ENCODE measurements at regions not wholly inside any gene's neighbourhood (a gene's known extent, or its start where the extent isn't known, plus 50 kb on each side); places are given as distances from the start of the nearest gene placed in this dataset.

DNA sequence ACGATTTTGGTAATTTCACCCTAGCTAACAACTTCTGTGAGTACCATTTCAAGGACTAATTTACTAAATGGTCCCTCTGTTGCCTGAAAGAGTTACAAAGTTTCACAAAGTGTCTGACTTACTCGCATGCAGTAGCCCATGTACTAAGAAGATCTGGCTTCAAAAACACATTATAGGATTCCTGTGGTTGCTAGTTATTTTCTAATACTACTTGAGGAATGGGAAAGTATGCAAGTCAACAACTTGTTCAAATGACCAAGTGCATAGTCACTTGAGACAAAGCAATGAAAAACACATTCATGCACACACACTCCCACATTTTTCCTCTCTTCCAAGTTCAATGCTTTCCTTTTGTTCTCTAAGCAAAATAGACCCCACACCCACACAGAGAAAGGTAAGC is 219.7 kb upstream of the TMPO start:
- Histone ChIP-seq H3K27me3 (replicated peaks in 2 of 5; ENCODE audit: control insufficient read depth in 4 of 5, insufficient read depth in 5 of 5, low read length in 4 of 5) (peaks cover 0 to 8% (median 2%) of the 10 kb centered on the region in 5 experiments), H3K27ac (ENCODE audit: insufficient read depth in 1 of 2, low read depth in 1 of 2, low read length in 2 of 2, poor library complexity in 1 of 2, severe bottlenecking in 2 of 2) (no peak overlapping the region), H3K4me3 (ENCODE audit: control insufficient read depth in 1 of 7, extremely low read depth in 1 of 7, insufficient read depth in 4 of 7, low read depth in 2 of 7, low read length in 6 of 7) (no peak overlapping the region), H3K4me1 (ENCODE audit: control extremely low read depth in 1 of 4, control insufficient read depth in 4 of 4, insufficient read depth in 4 of 4, low read length in 3 of 4) (no peaks in the 10 kb centered on the region), H3K9me3 (ENCODE audit: control extremely low read depth in 1 of 5, control insufficient read depth in 4 of 5, insufficient read depth in 2 of 5, low read depth in 1 of 5, low read length in 4 of 5) (no peaks in the 10 kb centered on the region), H3K36me3 (ENCODE audit: control insufficient read depth in 4 of 4, insufficient read depth in 4 of 4, low read length in 3 of 4) (no peaks in the 10 kb centered on the region)
- 100% methylated on average over 1 of the region's 2 CpGs for WGBS (ENCODE audit: insufficient coverage)
- ChIA-PET CTCF (no interaction called here), POLR2A (no interaction called here)
- no peak for DNase-seq

DNA sequence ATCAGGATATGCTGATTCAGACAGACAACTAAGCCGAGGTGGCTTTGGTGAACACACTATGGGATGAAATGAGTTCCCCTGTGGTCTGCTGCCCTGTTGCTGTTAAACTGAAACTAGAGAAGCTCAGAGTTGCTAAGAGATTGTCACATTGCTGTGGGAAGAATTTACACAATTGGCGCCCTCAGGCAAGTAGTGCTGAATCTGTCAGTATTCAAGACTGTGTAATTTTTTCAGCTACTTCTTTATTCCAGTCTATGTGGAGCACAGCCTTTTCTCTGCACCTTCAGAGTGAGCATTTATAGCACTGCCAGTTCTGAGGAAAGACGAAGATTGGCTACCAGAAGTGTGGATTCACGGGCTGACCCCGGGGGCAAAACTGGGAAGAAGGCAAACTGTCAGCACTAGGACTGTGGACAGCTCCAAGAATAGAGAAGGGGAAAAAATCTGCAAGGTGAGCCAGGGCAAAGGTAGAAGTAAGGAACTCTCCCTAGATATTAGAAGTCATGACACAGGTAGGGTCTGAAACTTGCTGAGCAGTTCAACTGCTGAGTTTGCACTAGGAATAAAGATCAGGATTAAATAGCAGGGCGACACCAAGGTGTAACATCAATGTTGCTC is 218.8 kb upstream of the TMPO start:
- H3K27me3 ChIP-seq (replicated peaks in 2 of 5; ENCODE audit: control insufficient read depth in 4 of 5, insufficient read depth in 5 of 5, low read length in 4 of 5): peaks cover 0 to 8% (median 2%) of the 10 kb centered on the region in 5 experiments
- H3K27ac ChIP-seq (ENCODE audit: insufficient read depth in 1 of 2, low read depth in 1 of 2, low read length in 2 of 2, poor library complexity in 1 of 2, severe bottlenecking in 2 of 2): no peak overlapping the region
- DNase-seq: no peak
- WGBS (ENCODE audit: insufficient coverage): 56% methylated on average over 5 of the region's 6 CpGs
- ChIA-PET POLR2A (no interaction called here), CTCF (no interaction called here)
- H3K4me1 ChIP-seq (ENCODE audit: control extremely low read depth in 1 of 4, control insufficient read depth in 4 of 4, insufficient read depth in 4 of 4, low read length in 3 of 4): no peaks in the 10 kb centered on the region
- no peak overlapping the region for H3K4me3 ChIP-seq (ENCODE audit: control insufficient read depth in 1 of 7, extremely low read depth in 1 of 7, insufficient read depth in 4 of 7, low read depth in 2 of 7, low read length in 6 of 7)
- H3K9me3 ChIP-seq (ENCODE audit: control extremely low read depth in 1 of 5, control insufficient read depth in 4 of 5, insufficient read depth in 2 of 5, low read depth in 1 of 5, low read length in 4 of 5): no peaks in the 10 kb centered on the region
- H3K36me3 ChIP-seq (ENCODE audit: control insufficient read depth in 4 of 4, insufficient read depth in 4 of 4, low read length in 3 of 4): no peaks in the 10 kb centered on the region

DNA sequence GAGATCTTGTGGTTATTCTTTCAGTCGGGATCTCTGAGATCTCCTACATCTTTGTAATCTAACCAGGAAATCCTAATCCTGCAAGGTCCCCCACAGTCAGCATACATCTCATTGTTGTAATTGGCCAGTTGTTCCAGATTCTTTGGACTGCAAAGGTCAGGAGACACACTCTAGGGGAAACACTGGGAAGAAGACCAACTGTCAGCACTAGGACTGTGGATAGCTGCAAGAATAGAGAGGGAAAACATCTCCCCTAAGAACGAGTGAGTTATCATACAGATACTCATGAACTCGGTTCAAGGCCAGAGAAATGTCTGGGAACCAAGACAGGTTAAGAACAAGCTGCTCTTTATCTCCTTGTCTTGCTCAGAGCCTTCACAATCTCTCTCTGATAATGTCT is 217.9 kb upstream of the TMPO start:
- H3K36me3 ChIP-seq (ENCODE audit: control insufficient read depth in 4 of 4, insufficient read depth in 4 of 4, low read length in 3 of 4): no peaks in the 10 kb centered on the region
- no peaks in the 10 kb centered on the region for H3K4me1 ChIP-seq (ENCODE audit: control extremely low read depth in 1 of 4, control insufficient read depth in 4 of 4, insufficient read depth in 4 of 4, low read length in 3 of 4)
- WGBS (ENCODE audit: insufficient coverage): 80% methylated on average over 2 of the region's 3 CpGs
- H3K27ac ChIP-seq (ENCODE audit: insufficient read depth in 1 of 2, low read depth in 1 of 2, low read length in 2 of 2, poor library complexity in 1 of 2, severe bottlenecking in 2 of 2): no peak overlapping the region
- CTCF ChIA-PET: no interaction called here
- POLR2A ChIA-PET: no interaction called here
- peaks cover 0 to 2% (median 0%) of the 10 kb centered on the region in 5 experiments for H3K27me3 ChIP-seq (replicated peaks in 2 of 5; ENCODE audit: control insufficient read depth in 4 of 5, insufficient read depth in 5 of 5, low read length in 4 of 5)
- no peak for DNase-seq
- H3K4me3 ChIP-seq (ENCODE audit: control insufficient read depth in 1 of 7, extremely low read depth in 1 of 7, insufficient read depth in 4 of 7, low read depth in 2 of 7, low read length in 6 of 7): no peak overlapping the region
- H3K9me3 ChIP-seq (ENCODE audit: control extremely low read depth in 1 of 5, control insufficient read depth in 4 of 5, insufficient read depth in 2 of 5, low read depth in 1 of 5, low read length in 4 of 5): no peaks in the 10 kb centered on the region

DNA sequence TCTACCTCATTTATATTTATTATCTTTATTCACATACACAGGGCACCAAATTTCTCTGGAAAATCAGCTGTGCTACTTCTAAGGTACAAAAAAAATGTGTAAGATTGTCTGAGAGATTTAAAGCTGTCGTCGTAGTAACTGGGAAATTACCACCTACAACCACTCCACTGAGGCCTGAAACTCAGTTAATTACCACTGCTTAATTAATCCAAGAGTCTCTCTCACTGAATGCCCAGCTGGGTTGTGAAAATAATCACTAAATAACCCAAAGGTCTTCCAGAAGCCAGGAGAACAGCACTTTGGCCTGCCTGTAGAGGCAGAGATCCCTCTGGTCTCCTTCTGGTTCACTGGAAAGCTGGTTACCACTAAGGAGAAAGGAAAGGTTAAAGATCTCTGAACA is 207.2 kb upstream of the TMPO start:
- WGBS (ENCODE audit: insufficient coverage): 92% methylated on average over 2 of the region's 2 CpGs
- DNase-seq: no peak
- no peaks in the 10 kb centered on the region for H3K36me3 ChIP-seq (ENCODE audit: control insufficient read depth in 4 of 4, insufficient read depth in 4 of 4, low read length in 3 of 4)
- no peaks in the 10 kb centered on the region for H3K4me1 ChIP-seq (ENCODE audit: control extremely low read depth in 1 of 4, control insufficient read depth in 4 of 4, insufficient read depth in 4 of 4, low read length in 3 of 4)
- H3K9me3 ChIP-seq (ENCODE audit: control extremely low read depth in 1 of 5, control insufficient read depth in 4 of 5, insufficient read depth in 2 of 5, low read depth in 1 of 5, low read length in 4 of 5): no peaks in the 10 kb centered on the region
- ChIA-PET POLR2A (no interaction called here), CTCF (no interaction called here)
- H3K4me3 ChIP-seq (ENCODE audit: control insufficient read depth in 1 of 7, extremely low read depth in 1 of 7, insufficient read depth in 4 of 7, low read depth in 2 of 7, low read length in 6 of 7): no peak overlapping the region
- H3K27me3 ChIP-seq (replicated peaks in 2 of 5; ENCODE audit: control insufficient read depth in 4 of 5, insufficient read depth in 5 of 5, low read length in 4 of 5): peaks cover 0 to 4% (median 0%) of the 10 kb centered on the region in 5 experiments
- no peak overlapping the region for H3K27ac ChIP-seq (ENCODE audit: insufficient read depth in 1 of 2, low read depth in 1 of 2, low read length in 2 of 2, poor library complexity in 1 of 2, severe bottlenecking in 2 of 2)

DNA sequence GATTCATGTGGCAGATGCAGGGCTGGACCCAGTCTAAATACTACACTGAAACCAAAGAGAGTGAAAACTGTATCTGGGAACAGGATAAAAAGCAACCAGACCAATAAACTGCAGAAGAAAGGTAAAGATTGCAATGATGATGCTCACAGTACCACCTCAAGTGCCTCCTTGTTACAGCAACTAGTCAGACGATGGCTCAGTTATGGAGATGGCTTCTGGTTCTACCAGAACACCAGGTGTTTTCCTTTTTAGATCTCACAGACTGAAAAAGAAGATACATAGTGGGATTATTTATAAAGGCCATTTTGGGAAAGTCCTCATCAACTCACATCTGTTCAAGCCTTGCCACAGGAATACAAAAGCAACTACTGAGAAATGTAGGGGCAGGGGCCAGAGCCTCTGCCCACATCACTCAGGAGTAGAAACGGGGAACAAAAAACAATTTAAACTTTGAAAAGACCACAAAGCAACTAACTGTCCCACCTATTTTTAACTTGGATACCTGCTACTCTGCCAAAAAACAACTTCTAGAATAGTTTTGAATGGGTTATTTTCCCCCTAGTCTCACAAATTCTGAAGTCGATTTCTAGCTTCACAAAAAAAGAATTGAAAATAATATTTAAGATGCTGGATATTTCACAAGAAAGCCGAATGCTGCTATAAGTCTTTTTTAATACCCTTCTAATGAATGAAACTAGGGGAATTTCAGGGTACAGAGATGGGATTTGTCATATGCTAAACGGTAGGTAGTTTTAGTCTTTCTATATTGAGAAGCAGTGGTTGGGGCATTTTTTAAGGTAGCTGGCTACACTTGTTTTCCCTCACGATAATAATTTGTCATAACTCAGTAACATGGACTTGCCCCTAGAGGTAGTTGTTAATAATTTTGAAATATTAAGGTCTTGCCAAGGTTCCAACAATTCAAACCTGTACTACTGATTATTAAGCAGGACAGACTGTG is 197.2 kb upstream of the TMPO start:
- Histone ChIP-seq H3K27ac (ENCODE audit: insufficient read depth in 1 of 2, low read depth in 1 of 2, low read length in 2 of 2, poor library complexity in 1 of 2, severe bottlenecking in 2 of 2) (no peak overlapping the region), H3K4me3 (ENCODE audit: control insufficient read depth in 1 of 7, extremely low read depth in 1 of 7, insufficient read depth in 4 of 7, low read depth in 2 of 7, low read length in 6 of 7) (no peak overlapping the region), H3K36me3 (ENCODE audit: control insufficient read depth in 4 of 4, insufficient read depth in 4 of 4, low read length in 3 of 4) (no peaks in the 10 kb centered on the region), H3K9me3 (ENCODE audit: control extremely low read depth in 1 of 5, control insufficient read depth in 4 of 5, insufficient read depth in 2 of 5, low read depth in 1 of 5, low read length in 4 of 5) (no peaks in the 10 kb centered on the region), H3K4me1 (ENCODE audit: control extremely low read depth in 1 of 4, control insufficient read depth in 4 of 4, insufficient read depth in 4 of 4, low read length in 3 of 4) (no peaks in the 10 kb centered on the region), H3K27me3 (replicated peaks in 2 of 5; ENCODE audit: control insufficient read depth in 4 of 5, insufficient read depth in 5 of 5, low read length in 4 of 5) (no peaks in the 10 kb centered on the region)
- ChIA-PET CTCF (no interaction called here), POLR2A (no interaction called here)
- WGBS (ENCODE audit: insufficient coverage): 100% methylated on average over 1 of the region's 6 CpGs
- DNase-seq: no peak

DNA sequence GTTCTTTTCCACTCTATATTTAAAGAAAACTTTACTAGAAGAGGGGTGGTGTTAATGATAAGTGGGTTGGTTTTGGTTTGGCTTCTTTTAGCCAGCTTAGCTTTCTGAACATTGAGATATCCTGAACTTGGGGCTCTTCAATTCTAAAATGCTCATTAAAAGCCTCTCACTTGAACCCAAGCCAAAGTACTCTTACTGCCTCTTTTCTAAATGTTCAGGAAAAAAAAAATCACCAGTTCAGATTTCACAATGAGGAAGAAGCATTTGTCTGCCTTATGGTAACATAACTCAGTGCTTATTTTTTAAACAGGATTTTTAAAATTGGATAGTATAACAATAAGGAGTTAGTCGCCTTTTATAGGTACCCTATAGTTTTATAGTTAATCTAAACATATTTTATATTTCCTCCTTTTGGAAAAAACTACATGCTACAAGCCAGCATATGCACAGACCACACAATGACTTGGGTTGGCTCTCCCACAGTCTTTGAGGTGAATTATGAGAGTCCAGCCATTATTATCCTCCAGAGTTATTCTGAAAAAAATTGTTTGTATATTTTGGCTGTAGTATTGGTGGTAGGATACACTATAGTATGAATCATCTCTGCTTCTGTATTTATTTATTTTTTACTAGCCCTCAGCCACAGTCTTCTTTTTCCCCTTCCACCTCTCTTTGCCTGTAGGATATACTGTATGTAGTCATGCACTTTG is 195.5 kb upstream of the TMPO start:
- no CpG with 5 or more reads among the region's 1 CpG for WGBS (ENCODE audit: insufficient coverage)
- ChIA-PET CTCF (no interaction called here), POLR2A (no interaction called here)
- Histone ChIP-seq H3K9me3 (ENCODE audit: control extremely low read depth in 1 of 5, control insufficient read depth in 4 of 5, insufficient read depth in 2 of 5, low read depth in 1 of 5, low read length in 4 of 5) (no peaks in the 10 kb centered on the region), H3K27me3 (replicated peaks in 2 of 5; ENCODE audit: control insufficient read depth in 4 of 5, insufficient read depth in 5 of 5, low read length in 4 of 5) (no peaks in the 10 kb centered on the region), H3K4me1 (ENCODE audit: control extremely low read depth in 1 of 4, control insufficient read depth in 4 of 4, insufficient read depth in 4 of 4, low read length in 3 of 4) (no peaks in the 10 kb centered on the region), H3K36me3 (ENCODE audit: control insufficient read depth in 4 of 4, insufficient read depth in 4 of 4, low read length in 3 of 4) (no peaks in the 10 kb centered on the region), H3K4me3 (ENCODE audit: control insufficient read depth in 1 of 7, extremely low read depth in 1 of 7, insufficient read depth in 4 of 7, low read depth in 2 of 7, low read length in 6 of 7) (no peak overlapping the region), H3K27ac (ENCODE audit: insufficient read depth in 1 of 2, low read depth in 1 of 2, low read length in 2 of 2, poor library complexity in 1 of 2, severe bottlenecking in 2 of 2) (no peak overlapping the region)
- no peak for DNase-seq

DNA sequence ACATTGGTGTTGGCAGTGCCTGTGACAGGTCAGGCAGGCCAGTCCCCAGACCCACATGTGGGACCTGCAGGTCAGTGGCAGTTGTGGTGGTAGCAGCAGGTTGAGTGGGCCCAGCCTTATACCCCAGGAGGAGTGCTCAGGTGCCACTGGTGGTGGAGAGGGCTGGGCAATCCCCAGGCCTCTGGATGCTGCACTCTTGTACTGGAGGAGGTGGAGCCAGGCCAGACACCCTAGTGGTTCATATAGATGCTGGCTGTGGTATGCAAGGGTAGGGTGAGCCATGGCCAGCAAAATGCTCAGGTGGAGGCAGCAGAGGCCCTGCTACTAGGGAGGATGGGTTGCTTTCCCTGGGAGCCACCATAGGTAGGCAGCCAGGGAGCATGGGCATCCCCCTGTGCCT is 190.4 kb upstream of the TMPO start:
- Histone ChIP-seq H3K4me1 (ENCODE audit: control extremely low read depth in 1 of 4, control insufficient read depth in 4 of 4, insufficient read depth in 4 of 4, low read length in 3 of 4) (no peaks in the 10 kb centered on the region), H3K9me3 (ENCODE audit: control extremely low read depth in 1 of 5, control insufficient read depth in 4 of 5, insufficient read depth in 2 of 5, low read depth in 1 of 5, low read length in 4 of 5) (no peaks in the 10 kb centered on the region), H3K27me3 (replicated peaks in 2 of 5; ENCODE audit: control insufficient read depth in 4 of 5, insufficient read depth in 5 of 5, low read length in 4 of 5) (peaks cover 0 to 3% (median 0%) of the 10 kb centered on the region in 5 experiments), H3K36me3 (ENCODE audit: control insufficient read depth in 4 of 4, insufficient read depth in 4 of 4, low read length in 3 of 4) (no peaks in the 10 kb centered on the region), H3K27ac (ENCODE audit: insufficient read depth in 1 of 2, low read depth in 1 of 2, low read length in 2 of 2, poor library complexity in 1 of 2, severe bottlenecking in 2 of 2) (no peak overlapping the region), H3K4me3 (ENCODE audit: control insufficient read depth in 1 of 7, extremely low read depth in 1 of 7, insufficient read depth in 4 of 7, low read depth in 2 of 7, low read length in 6 of 7) (no peak overlapping the region)
- ChIA-PET CTCF (no interaction called here), POLR2A (no interaction called here)
- no peak for DNase-seq
